HG03064 (cell line): ENCODE measurements at regions not wholly inside any gene's neighbourhood (a gene's known extent, or its start where the extent isn't known, plus 50 kb on each side); places are given as distances from the start of the nearest gene placed in this dataset.
"Not testable (repeated sequence)": the region's sequence is repeated elsewhere in the genome, so short reads cannot be mapped to it uniquely, and the experiment has no call there.

Source experiments
- ATAC-seq: cut with Tn5 transposase; IDR thresholded peaks from one replicate; pipeline ENCODE4 v1.9.1; 2021; ENCODE audit warnings: low read depth; ENCODE audit not compliant: unreplicated experiment

GRCh38 chr4:4021161-4021560 is 205.6 kb downstream of the OTOP1 start:
- not testable (repeated sequence) for ATAC-seq

GRCh38 chr4:4026708-4027107 is 200.0 kb downstream of the OTOP1 start:
- ATAC-seq, result not testable (repeated sequence)

- ATAC-seq, result not testable (repeated sequence)
These were observed 198.0 kb downstream of the OTOP1 start for GRCh38 chr4:4028752-4029151.

GRCh38 chr4:4030509-4030908 is 196.2 kb downstream of the OTOP1 start:
- ATAC-seq, result not testable (repeated sequence)

- ATAC-seq, result not testable (repeated sequence)
These were observed 195.1 kb downstream of the OTOP1 start for GRCh38 chr4:4031446-4032135.

- ATAC-seq, result not testable (repeated sequence)
These were observed 194.4 kb downstream of the OTOP1 start for GRCh38 chr4:4032364-4032763.

- not testable (repeated sequence) for ATAC-seq
These were observed 193.7 kb downstream of the OTOP1 start for GRCh38 chr4:4032801-4033605.

GRCh38 chr4:4037399-4038138 is 189.2 kb downstream of the OTOP1 start:
- not testable (repeated sequence) for ATAC-seq

GRCh38 chr4:4045823-4046222 is 180.9 kb downstream of the OTOP1 start:
- ATAC-seq, result not testable (repeated sequence)

- ATAC-seq, result not testable (repeated sequence)
These were observed 180.0 kb downstream of the OTOP1 start for GRCh38 chr4:4046686-4047085.

GRCh38 chr4:4047202-4047601 is 179.5 kb downstream of the OTOP1 start:
- ATAC-seq, result not testable (repeated sequence)

- not testable (repeated sequence) for ATAC-seq
These were observed 178.5 kb downstream of the OTOP1 start for GRCh38 chr4:4048227-4048626.

GRCh38 chr4:4050781-4051180 is 175.9 kb downstream of the OTOP1 start:
- not testable (repeated sequence) for ATAC-seq

GRCh38 chr4:4052933-4053332 is 173.8 kb downstream of the OTOP1 start:
- not testable (repeated sequence) for ATAC-seq

GRCh38 chr4:4057226-4057625 is 169.5 kb downstream of the OTOP1 start:
- ATAC-seq, result not testable (repeated sequence)

GRCh38 chr4:4084171-4084570 is 142.6 kb downstream of the OTOP1 start:
- ATAC-seq, result not testable (repeated sequence)

GRCh38 chr4:4089716-4090419 is 136.9 kb downstream of the OTOP1 start:
- ATAC-seq, result not testable (repeated sequence)

GRCh38 chr4:4090720-4091119 is 136.0 kb downstream of the OTOP1 start:
- ATAC-seq, result not testable (repeated sequence)

GRCh38 chr4:4092159-4092558 is 134.6 kb downstream of the OTOP1 start:
- not testable (repeated sequence) for ATAC-seq

GRCh38 chr4:4099610-4100009 is 127.1 kb downstream of the OTOP1 start:
- not testable (repeated sequence) for ATAC-seq
